GM13976 (cell line): ENCODE measurements at regions not wholly inside any gene's neighbourhood (a gene's known extent, or its start where the extent isn't known, plus 50 kb on each side); places are given as distances from the start of the nearest gene placed in this dataset.

Source experiments
- DNase-seq: peaks from one replicate; pipeline ENCODE4 v3.0.0; 2012; ENCODE audit warnings: low spot score
- CTCF ChIP-seq: IDR thresholded peaks from 2 replicates; pipeline ENCODE4 v1.5.1; 2012; ENCODE audit warnings: borderline replicate concordance, mild to moderate bottlenecking; ENCODE audit not compliant: insufficient read depth; ENCODE audit errors: extremely low read depth, missing control alignments, control extremely low read depth
- in situ Hi-C: fragments of 300-500 bp; cut with MboI; formaldehyde crosslinking; loops from one replicate; pipeline ENCODE4 v1.12.0; 2022; ENCODE audit warnings: low sequenced_read_pairs, mixed read lengths, inconsistent platforms; ENCODE audit not compliant: unreplicated experiment

- no peak for DNase-seq
- no peak for TF ChIP-seq CTCF
- in situ Hi-C loops = no loop called here
Observed at GRCh38 chrX:39418731-39419638, 617.7 kb downstream of the MID1IP1 start.

GRCh38 chrX:39421006-39421405 is 619.7 kb downstream of the MID1IP1 start:
- no peak for TF ChIP-seq CTCF
- in situ Hi-C loops = no loop called here

GRCh38 chrX:39425124-39425806 is 624.0 kb downstream of the MID1IP1 start:
- DNase-seq = no peak
- no peak for TF ChIP-seq CTCF
- in situ Hi-C loops = no loop called here

More at GRCh38 chrX:39421006-39421405, 619.7 kb downstream of the MID1IP1 start:
- DNase-seq = no peak

GRCh38 chrX:39426101-39426500 is 624.8 kb downstream of the MID1IP1 start:
- no peak for TF ChIP-seq CTCF
- DNase-seq = no peak
- in situ Hi-C loops = no loop called here

GRCh38 chrX:39427492-39427891 is 626.2 kb downstream of the MID1IP1 start:
- in situ Hi-C loops = no loop called here
- TF ChIP-seq CTCF = no peak
- DNase-seq = no peak

GRCh38 chrX:39427906-39428305 is 626.6 kb downstream of the MID1IP1 start:
- in situ Hi-C loops = no loop called here
- no peak for DNase-seq
- no peak for TF ChIP-seq CTCF
